WERI-Rb-1 (cell line): ENCODE measurements at regions not wholly inside any gene's neighbourhood (a gene's known extent, or its start where the extent isn't known, plus 50 kb on each side); places are given as distances from the start of the nearest gene placed in this dataset.
A peak's percentile ranks its signal among the peaks of the same experiment; 100 is the strongest.

Experiments
- DNase-seq: peaks from one replicate; pipeline ENCODE4 v3.0.0-alpha.2; 2020
- H3K27ac ChIP-seq: fragments of 250-450 bp; sonication (Bioruptor Pico); 2 replicates; pipeline ENCODE4 v1.5.1; 2020; ENCODE audit warnings: mild to moderate bottlenecking, moderate library complexity
- H3K27me3 ChIP-seq: fragments of 250-450 bp; sonication (Bioruptor Pico); 2 replicates; pipeline ENCODE4 v1.5.1; 2021; ENCODE audit warnings: mild to moderate bottlenecking, low read depth, moderate library complexity; ENCODE audit not compliant: insufficient read depth, severe bottlenecking
- H3K36me3 ChIP-seq: fragments of 250-450 bp; sonication (Bioruptor Pico); 2 replicates; pipeline ENCODE4 v1.5.1; 2020; ENCODE audit warnings: mild to moderate bottlenecking, moderate library complexity
- H3K4me3 ChIP-seq: 2 replicates; pipeline ENCODE4 v1.5.1; 2011; ENCODE audit warnings: low read depth, mild to moderate bottlenecking, control low read depth, low read length
- H3K9me3 ChIP-seq: fragments of 250-450 bp; sonication (Bioruptor Pico); 2 replicates; pipeline ENCODE4 v1.5.1; 2021; ENCODE audit warnings: mild to moderate bottlenecking, moderate library complexity; ENCODE audit not compliant: severe bottlenecking
- TF ChIP-seq, protein P1 (sequence below): IDR thresholded peaks from 2 replicates; pipeline ENCODE4 v1.5.1; 2011; ENCODE audit warnings: low read depth, mild to moderate bottlenecking, control low read depth, inconsistent platforms, low read length

- TF ChIP-seq, protein P1, sequence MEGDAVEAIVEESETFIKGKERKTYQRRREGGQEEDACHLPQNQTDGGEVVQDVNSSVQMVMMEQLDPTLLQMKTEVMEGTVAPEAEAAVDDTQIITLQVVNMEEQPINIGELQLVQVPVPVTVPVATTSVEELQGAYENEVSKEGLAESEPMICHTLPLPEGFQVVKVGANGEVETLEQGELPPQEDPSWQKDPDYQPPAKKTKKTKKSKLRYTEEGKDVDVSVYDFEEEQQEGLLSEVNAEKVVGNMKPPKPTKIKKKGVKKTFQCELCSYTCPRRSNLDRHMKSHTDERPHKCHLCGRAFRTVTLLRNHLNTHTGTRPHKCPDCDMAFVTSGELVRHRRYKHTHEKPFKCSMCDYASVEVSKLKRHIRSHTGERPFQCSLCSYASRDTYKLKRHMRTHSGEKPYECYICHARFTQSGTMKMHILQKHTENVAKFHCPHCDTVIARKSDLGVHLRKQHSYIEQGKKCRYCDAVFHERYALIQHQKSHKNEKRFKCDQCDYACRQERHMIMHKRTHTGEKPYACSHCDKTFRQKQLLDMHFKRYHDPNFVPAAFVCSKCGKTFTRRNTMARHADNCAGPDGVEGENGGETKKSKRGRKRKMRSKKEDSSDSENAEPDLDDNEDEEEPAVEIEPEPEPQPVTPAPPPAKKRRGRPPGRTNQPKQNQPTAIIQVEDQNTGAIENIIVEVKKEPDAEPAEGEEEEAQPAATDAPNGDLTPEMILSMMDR = no peak
- peak; percentile 61 for DNase-seq
- Histone ChIP-seq H3K4me3 (no peak overlapping the region; the same call in 1 of the 2 replicates), H3K27ac (peak overlapping the region; percentile 90), H3K9me3 (no peaks in the 10 kb centered on the region), H3K27me3 (no peaks in the 10 kb centered on the region), H3K36me3 (peaks cover 14% of the 10 kb centered on the region)
These were observed 103.3 kb upstream of the AKIP1 start for GRCh38 chr11:8807544-8808225.

DNA sequence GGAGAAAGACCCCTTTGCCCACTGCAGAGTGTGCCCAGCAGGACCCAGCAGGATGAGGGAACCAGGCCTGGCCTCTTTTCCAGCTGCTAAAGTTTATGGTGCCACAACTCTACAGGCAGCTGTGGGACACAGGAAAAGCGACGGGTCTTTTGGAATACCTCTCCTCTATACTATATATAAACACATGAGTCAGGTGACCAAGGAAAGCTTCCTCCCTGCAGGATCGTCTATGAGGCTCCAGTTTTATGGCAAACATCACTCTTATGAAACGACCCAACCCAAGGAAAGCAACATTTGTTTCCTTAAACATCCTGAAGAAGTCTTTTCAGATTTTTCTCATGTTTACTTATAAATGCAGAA lies 102.8 kb upstream of the AKIP1 start:
- Histone ChIP-seq H3K4me3 (no peak overlapping the region), H3K36me3 (peaks cover 9% of the 10 kb centered on the region), H3K27me3 (no peaks in the 10 kb centered on the region), H3K27ac (peak overlapping the region; percentile 90), H3K9me3 (no peaks in the 10 kb centered on the region)
- DNase-seq = no peak
- TF ChIP-seq, protein P1 = no peak

- Histone ChIP-seq H3K27me3 (no peaks in the 10 kb centered on the region), H3K9me3 (no peaks in the 10 kb centered on the region), H3K4me3 (no peak overlapping the region; the same call in 1 of the 2 replicates), H3K27ac (no peak overlapping the region), H3K36me3 (peaks cover 8% of the 10 kb centered on the region; the same call in 1 of the 2 replicates)
- no peak for DNase-seq
- TF ChIP-seq, protein P1 = no peak
These were observed 101.6 kb upstream of the AKIP1 start for GRCh38 chr11:8809241-8809938.

GRCh38 chr11:8809939-8810539 lies 101.0 kb upstream of the AKIP1 start:
- Histone ChIP-seq H3K27ac (peak overlapping the region; percentile 61), H3K36me3 (peaks cover 4% of the 10 kb centered on the region; the same call in 1 of the 2 replicates), H3K9me3 (no peaks in the 10 kb centered on the region), H3K27me3 (no peaks in the 10 kb centered on the region), H3K4me3 (peak overlapping the region; percentile 51)
- TF ChIP-seq, protein P1 = no peak
- no peak for DNase-seq

DNA sequence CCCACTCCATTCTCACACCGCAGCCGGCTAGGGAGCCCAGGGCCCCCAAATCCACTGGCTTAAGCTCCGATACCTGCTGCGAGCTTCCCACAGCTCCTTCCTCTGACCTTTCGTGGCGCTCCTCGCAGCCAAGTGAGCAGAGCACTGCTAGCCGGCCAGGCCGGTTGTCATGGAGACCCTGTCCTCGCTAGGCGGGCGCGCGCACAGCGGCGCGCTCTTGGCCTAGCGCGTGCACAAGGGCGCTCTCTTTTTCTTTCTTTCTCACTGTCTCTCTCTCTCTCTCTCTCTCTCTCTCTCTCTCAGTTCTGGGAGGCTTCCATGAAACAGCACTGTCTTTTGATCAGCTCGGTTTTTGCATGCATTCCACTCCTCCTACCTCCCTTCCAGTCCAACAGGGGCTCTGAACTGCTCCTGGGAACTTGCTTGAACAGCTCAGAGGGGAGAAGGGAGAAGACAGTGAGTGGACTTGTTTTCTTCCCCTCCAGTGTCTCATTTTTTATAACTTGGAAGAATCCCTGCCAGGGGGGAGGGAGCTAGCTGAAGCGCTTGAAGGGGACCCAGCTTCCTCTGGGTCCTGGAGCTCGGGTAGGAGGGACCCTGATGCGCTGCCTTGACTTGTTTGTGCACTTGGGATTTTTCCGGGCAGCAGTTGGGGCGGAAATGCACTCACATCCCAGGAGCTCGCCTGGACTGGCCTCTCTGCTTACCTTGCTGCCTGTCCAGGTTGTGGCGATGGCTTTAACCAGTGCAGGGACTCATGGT lies 100.3 kb upstream of the AKIP1 start:
- Histone ChIP-seq H3K4me3 (peak overlapping the region; percentile 51), H3K27me3 (no peaks in the 10 kb centered on the region), H3K27ac (peak overlapping the region; percentile 61), H3K9me3 (no peaks in the 10 kb centered on the region), H3K36me3 (peaks cover 3% of the 10 kb centered on the region; the same call in 1 of the 2 replicates)
- TF ChIP-seq, protein P1 = no peak
- DNase-seq = peak; percentile 89
